Immature natural killer cell (primary cell): ENCODE measurements at regions not wholly inside any gene's neighbourhood (a gene's known extent, or its start where the extent isn't known, plus 50 kb on each side); places are given as distances from the start of the nearest gene placed in this dataset.

Experiments
- DNase-seq, 3 donors: peaks; one replicate each; pipeline ENCODE4 v3.0.0; 2022; ENCODE audit warnings: mixed read lengths in 1 of 3
- H3K27ac Mint-ChIP-seq, 6 donors: one replicate each; pipeline ENCODE4 v1.8.0; 2020; ENCODE audit warnings: mixed read lengths in 6 of 6, mild to moderate bottlenecking in 5 of 6, inconsistent platforms in 4 of 6, moderate library complexity in 3 of 6
- H3K27me3 Mint-ChIP-seq, 3 donors: one replicate each; pipeline ENCODE4 v1.8.0; 2020 to 2021; ENCODE audit warnings: low read depth in 3 of 3, mild to moderate bottlenecking in 3 of 3, mixed read lengths in 3 of 3, moderate library complexity in 3 of 3, inconsistent platforms in 1 of 3
- H3K36me3 Mint-ChIP-seq, 3 donors: one replicate each; pipeline ENCODE4 v1.8.0; 2020; ENCODE audit warnings: mixed read lengths in 3 of 3, inconsistent platforms in 2 of 3, mild to moderate bottlenecking in 2 of 3
- H3K4me1 Mint-ChIP-seq, 2 donors: one replicate each; pipeline ENCODE4 v1.8.0; 2020; ENCODE audit warnings: inconsistent platforms in 2 of 2, mild to moderate bottlenecking in 2 of 2, mixed read lengths in 2 of 2, moderate library complexity in 1 of 2
- H3K4me3 Mint-ChIP-seq, 5 donors: one replicate each; pipeline ENCODE4 v1.8.0; 2020; ENCODE audit warnings: mild to moderate bottlenecking in 5 of 5, mixed read lengths in 5 of 5, inconsistent platforms in 3 of 5, moderate library complexity in 3 of 5
- H3K9me3 Mint-ChIP-seq, 6 donors: one replicate each; pipeline ENCODE4 v1.8.0; 2020; ENCODE audit warnings: mild to moderate bottlenecking in 6 of 6, mixed read lengths in 6 of 6, inconsistent platforms in 4 of 6, moderate library complexity in 3 of 6

DNA sequence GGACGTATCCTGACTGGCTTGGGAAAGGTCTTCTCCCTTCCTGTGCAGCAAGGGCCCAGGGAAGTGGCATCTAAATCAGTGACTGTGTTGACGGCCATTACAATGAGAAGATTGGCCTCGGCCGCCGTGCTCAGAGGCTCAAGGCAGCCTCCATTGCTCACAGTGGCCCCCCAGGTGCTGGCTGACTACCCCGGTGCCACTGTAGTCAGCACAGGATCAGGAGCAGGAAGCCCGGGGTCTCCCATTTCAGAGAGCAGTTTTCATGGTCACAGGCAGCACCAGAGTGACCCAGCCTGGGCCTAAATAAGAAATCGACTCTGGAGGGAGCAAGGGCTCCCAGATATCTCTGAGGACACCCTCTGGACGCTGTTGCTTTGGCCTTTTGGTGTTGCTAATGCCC, 219.4 kb upstream of the ARL4C start:
- Mint-ChIP-seq H3K4me1 (no peaks in the 10 kb centered on the region), H3K36me3 (no peaks in the 10 kb centered on the region), H3K27ac (no peak overlapping the region), H3K27me3 (peaks cover 8 to 16% (median 10%) of the 10 kb centered on the region in 3 donors), H3K9me3 (no peaks in the 10 kb centered on the region), H3K4me3 (no peak overlapping the region)
- no peak for DNase-seq

DNA sequence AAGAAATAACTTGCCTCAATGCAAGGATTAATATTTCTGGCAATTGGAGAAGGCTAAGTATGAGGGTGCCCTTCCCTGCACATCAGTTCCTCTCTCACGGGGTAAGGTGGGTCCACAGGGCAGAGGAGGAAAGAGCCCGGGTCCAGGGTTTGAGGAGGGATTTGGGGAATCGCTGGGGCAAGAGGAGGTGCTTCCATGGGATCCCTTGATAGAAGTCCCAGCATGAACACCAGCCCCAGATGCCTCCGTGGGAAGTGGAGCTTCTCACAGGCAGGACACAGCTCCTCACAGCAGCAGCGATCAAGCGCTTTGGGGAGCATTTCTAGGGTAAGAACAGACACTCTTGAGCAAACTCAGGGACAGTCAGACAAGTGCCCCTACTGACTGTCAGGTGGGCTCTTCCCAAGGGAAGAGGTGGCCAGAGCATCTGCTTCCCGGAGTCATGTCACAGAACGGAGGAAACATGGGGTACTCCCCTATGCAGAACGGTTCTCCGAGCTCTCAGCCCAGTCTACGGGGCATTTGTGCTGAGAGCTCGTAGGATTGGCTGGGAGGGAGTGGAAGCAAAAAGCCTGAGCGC, 218.9 kb upstream of the ARL4C start:
- no peaks in the 10 kb centered on the region for H3K36me3 Mint-ChIP-seq

DNA sequence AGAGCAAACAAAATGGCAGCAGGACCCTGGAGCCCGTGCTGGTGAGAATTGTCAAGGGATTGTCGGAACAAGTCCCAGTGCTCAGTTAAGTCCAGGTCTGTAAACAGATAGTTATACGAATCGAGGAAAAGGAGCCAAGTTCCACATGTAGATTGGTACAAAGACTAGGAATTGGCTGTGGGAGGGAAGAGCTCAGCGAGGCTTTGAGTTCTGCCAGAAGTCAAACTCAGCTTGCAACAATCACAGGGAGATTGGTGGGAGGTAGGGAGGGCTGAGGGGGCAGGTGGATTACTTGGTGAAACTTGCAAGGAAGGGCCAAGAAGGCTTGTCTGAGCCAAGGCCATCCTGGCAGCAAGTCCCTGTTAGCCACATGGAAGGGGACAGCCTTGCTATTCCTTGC, 217.8 kb upstream of the ARL4C start:
- no peak for DNase-seq
- Mint-ChIP-seq H3K9me3 (no peaks in the 10 kb centered on the region), H3K36me3 (no peaks in the 10 kb centered on the region), H3K4me3 (no peak overlapping the region), H3K4me1 (no peaks in the 10 kb centered on the region), H3K27ac (no peak overlapping the region), H3K27me3 (peaks cover 8 to 23% (median 9%) of the 10 kb centered on the region in 3 donors)

More for the DNA sequence above, 218.9 kb upstream of the ARL4C start:
- H3K4me3 Mint-ChIP-seq, result no peak overlapping the region
- peaks cover 8 to 16% (median 10%) of the 10 kb centered on the region in 3 donors for H3K27me3 Mint-ChIP-seq
- DNase-seq, result no peak
- H3K9me3 Mint-ChIP-seq, result no peaks in the 10 kb centered on the region
- H3K27ac Mint-ChIP-seq, result no peak overlapping the region
- no peaks in the 10 kb centered on the region for H3K4me1 Mint-ChIP-seq

DNA sequence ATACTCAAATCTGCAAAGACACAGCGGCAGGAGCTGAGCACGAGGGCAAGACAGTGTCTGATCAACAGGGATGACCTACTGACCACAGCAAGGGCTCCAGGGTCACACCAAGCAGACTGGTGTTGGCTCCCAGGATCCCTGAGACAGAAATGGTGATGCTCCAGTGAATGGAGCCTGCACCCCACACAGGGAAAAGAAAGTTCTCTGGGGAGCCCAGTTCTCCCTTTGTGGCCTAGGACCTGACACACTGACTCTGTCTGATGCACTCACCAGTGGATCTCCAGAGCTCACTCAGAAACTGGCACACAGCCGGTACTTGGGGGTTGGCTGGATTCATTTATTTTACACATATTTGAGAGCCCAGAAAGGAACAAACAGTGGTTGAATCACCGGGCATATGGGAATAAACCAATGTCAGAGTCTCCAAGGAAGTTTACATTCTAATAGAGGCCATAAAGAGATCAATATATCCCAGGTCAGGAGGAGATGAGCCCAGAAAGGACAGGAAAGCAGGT, 215.6 kb upstream of the ARL4C start:
- H3K4me1 Mint-ChIP-seq, result no peaks in the 10 kb centered on the region
- H3K36me3 Mint-ChIP-seq, result no peaks in the 10 kb centered on the region
- no peaks in the 10 kb centered on the region for H3K9me3 Mint-ChIP-seq
- peaks cover 3 to 25% (median 8%) of the 10 kb centered on the region in 3 donors for H3K27me3 Mint-ChIP-seq
- DNase-seq, result no peak
- H3K4me3 Mint-ChIP-seq, result no peak overlapping the region
- no peak overlapping the region for H3K27ac Mint-ChIP-seq

DNA sequence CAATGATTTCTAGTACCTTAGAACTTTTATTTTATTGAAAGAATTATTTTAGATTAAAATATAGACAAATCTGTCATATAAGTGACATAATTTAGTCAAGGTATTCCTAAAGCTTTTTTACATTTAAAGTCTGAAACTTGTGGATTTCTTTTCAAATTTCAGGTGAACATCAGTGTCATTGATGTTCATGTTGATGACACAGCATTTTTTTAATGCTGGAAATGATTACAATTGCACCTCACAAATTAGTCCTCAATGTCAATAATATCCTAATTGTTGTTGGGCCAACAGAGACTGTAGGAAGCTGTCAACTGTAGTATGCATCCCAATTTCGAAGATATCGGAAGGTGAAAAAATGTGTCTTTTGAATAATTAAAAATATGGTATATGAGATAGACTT, 214.4 kb upstream of the ARL4C start:
- Mint-ChIP-seq H3K27ac (no peak overlapping the region), H3K36me3 (no peaks in the 10 kb centered on the region), H3K4me3 (no peak overlapping the region), H3K4me1 (no peaks in the 10 kb centered on the region), H3K9me3 (no peaks in the 10 kb centered on the region), H3K27me3 (peaks cover 3 to 24% (median 8%) of the 10 kb centered on the region in 3 donors)
- no peak for DNase-seq

DNA sequence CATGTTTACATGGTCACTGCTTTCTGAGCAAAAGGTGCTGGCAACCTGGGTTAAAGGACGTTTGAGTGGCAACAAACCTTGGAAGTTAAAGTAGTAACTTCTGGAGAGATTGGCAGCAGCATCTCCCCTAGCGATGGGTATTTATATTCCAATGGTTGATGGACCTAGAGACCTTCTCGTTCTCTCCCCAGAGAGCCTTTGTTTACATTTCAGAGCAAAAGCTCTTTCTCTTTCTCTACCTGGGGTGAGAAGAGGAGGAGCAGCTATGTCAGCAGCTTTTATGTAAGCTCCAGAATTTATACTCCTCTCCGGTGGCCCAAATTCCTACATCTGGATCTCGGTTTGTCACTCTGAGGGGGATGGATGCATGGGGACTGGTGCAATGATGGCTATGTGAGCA, 213.7 kb upstream of the ARL4C start:
- no peak for DNase-seq
- H3K4me3 Mint-ChIP-seq, result no peak overlapping the region
- H3K9me3 Mint-ChIP-seq, result no peaks in the 10 kb centered on the region
- H3K27me3 Mint-ChIP-seq, result peaks cover 3 to 21% (median 6%) of the 10 kb centered on the region in 3 donors
- no peaks in the 10 kb centered on the region for H3K36me3 Mint-ChIP-seq
- H3K27ac Mint-ChIP-seq, result no peak overlapping the region
- no peaks in the 10 kb centered on the region for H3K4me1 Mint-ChIP-seq

DNA sequence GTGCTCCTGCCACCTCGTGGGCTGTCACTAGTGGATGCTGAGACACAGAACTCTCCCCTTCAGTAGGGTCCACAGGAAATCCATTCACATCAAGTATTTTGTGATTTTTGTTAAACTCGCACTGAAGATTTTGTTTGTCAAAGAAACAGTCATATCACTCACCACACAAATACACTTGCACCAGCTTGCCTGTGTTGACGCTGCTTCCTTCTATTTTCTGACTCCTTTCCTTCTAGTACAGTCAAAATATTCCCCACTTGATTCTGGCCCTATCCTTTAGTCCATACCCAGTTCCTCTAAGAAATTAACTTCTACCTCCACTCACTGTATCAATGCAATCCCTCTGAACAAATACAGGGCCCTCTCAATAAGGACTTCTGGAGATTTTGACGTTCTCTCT, 213.2 kb upstream of the ARL4C start:
- H3K36me3 Mint-ChIP-seq, result no peaks in the 10 kb centered on the region
- H3K9me3 Mint-ChIP-seq, result no peaks in the 10 kb centered on the region
- no peak overlapping the region for H3K27ac Mint-ChIP-seq
- no peak for DNase-seq
- no peaks in the 10 kb centered on the region for H3K4me1 Mint-ChIP-seq
- no peak overlapping the region for H3K4me3 Mint-ChIP-seq
- peaks cover 2 to 16% (median 8%) of the 10 kb centered on the region in 3 donors for H3K27me3 Mint-ChIP-seq

DNA sequence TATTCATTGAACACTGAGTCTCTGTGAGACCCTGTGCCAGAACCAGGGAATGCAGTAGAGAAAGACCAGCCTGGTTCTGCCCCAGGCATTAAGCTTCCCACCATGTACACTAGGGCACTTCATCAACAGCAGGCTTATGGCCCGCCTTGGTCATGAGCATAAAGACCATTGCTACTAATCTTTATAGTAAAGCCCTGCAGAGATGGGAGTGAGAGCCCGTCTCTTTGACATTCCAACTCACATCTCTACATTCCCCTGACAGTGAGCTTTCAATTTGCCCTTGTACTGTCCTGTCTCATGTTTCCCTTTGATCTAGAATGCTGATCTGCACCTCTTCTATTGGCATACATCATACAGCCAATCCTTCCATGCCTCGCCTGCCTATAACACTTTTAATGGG, 211.8 kb upstream of the ARL4C start:
- Mint-ChIP-seq H3K9me3 (no peaks in the 10 kb centered on the region), H3K27ac (no peak overlapping the region), H3K4me3 (no peak overlapping the region), H3K27me3 (peaks cover 0 to 14% (median 10%) of the 10 kb centered on the region in 3 donors), H3K4me1 (no peaks in the 10 kb centered on the region), H3K36me3 (no peaks in the 10 kb centered on the region)
- no peak for DNase-seq

DNA sequence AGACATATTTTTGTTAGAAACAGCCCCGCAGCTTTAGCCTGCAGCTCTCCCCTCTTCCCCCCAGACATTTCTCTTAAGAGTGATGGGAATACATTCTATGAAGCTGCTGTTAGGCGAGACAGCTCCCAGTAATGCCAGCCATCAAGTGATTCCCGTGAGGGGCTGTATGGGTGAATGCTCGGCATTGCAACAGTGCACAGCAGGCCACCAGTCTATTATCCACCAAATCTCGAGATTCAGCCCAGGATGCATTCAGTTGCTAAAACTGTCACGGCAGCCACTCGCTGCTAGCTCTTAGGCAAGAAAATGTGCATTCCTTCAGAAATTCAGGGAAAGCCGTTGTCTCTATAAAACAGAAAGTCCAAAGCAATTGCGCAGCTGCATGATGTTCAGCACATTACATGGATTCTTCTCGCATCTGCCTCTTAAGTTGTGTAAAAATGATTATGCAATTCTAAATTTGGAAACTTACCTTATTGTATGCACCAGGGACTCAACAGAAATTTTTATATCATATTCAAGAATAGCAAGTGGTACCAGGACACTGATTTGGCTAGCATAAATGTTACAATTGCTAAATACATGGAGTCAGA, 211.3 kb upstream of the ARL4C start:
- Mint-ChIP-seq H3K27ac (no peak overlapping the region), H3K4me1 (no peaks in the 10 kb centered on the region), H3K4me3 (no peak overlapping the region), H3K27me3 (peaks cover 0 to 12% (median 10%) of the 10 kb centered on the region in 3 donors), H3K36me3 (no peaks in the 10 kb centered on the region), H3K9me3 (no peaks in the 10 kb centered on the region)
- no peak for DNase-seq

DNA sequence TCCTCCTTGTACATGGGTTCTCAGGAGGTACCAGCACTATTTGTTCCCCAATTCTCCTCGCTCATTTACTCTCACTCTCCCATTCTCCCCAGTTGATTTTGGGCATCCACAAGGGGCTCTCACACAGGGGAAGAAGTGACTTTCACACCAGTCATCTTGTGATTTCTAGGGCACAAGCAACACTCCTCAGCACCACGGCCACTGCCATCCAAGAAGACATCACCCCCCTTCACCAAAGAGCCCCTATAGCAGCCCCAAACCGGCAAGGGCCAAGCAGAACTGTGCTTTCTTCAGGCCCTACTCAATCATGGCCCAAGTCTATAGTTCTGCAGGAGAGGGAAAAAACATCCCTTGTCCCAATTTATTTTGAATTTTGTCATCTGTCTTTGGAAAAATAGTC, 209.2 kb upstream of the ARL4C start:
- Mint-ChIP-seq H3K36me3 (no peaks in the 10 kb centered on the region), H3K9me3 (no peaks in the 10 kb centered on the region), H3K27me3 (peaks cover 0 to 12% (median 10%) of the 10 kb centered on the region in 3 donors), H3K4me1 (no peaks in the 10 kb centered on the region), H3K27ac (no peak overlapping the region), H3K4me3 (no peak overlapping the region)
- DNase-seq, result no peak

DNA sequence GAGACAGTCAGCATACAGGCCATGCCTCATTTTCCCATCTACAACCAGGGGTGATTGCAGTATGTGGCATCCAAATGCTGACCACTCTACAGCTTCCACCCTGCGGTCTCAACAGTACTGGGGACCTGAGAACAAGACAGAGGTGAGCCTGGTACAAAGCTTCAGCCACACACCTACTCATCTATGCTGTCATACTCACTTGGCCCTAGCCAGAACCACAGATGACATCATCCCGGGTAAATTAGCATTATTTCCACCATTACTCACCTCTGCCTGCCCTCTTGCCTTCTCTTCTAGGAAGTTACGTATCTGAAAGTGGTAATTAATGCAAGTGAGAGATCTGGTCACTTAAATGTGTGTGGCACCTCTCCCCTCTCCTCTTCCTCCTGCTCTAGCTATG, 208.2 kb upstream of the ARL4C start:
- Mint-ChIP-seq H3K36me3 (no peaks in the 10 kb centered on the region), H3K4me3 (no peak overlapping the region), H3K27me3 (peaks cover 0 to 10% (median 8%) of the 10 kb centered on the region in 3 donors), H3K4me1 (no peaks in the 10 kb centered on the region), H3K27ac (no peak overlapping the region), H3K9me3 (no peaks in the 10 kb centered on the region)
- DNase-seq, result no peak

DNA sequence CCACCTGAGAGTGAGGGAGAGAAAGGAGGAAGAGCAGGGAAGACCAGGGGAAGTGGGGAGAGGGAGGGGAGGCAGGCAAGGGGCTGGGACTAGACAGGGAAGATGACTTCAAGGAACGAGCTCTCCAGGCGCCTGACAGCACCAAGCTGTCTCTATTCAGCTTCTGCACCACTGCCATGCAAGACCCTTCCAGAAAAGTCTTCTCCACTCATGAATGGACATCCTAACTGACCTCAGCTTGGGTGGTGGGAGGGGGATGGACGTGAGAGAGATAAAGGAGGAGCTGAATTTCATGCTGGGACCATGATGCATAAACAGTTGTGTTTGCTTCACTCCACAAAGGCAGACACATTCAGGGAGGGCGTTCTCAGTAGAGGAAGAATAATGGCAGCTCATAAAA, 206.4 kb upstream of the ARL4C start:
- no peak for DNase-seq
- H3K27me3 Mint-ChIP-seq, result peaks cover 0 to 7% (median 3%) of the 10 kb centered on the region in 3 donors
- H3K9me3 Mint-ChIP-seq, result no peaks in the 10 kb centered on the region
- H3K36me3 Mint-ChIP-seq, result no peaks in the 10 kb centered on the region
- no peak overlapping the region for H3K27ac Mint-ChIP-seq
- H3K4me3 Mint-ChIP-seq, result no peak overlapping the region
- H3K4me1 Mint-ChIP-seq, result no peaks in the 10 kb centered on the region

DNA sequence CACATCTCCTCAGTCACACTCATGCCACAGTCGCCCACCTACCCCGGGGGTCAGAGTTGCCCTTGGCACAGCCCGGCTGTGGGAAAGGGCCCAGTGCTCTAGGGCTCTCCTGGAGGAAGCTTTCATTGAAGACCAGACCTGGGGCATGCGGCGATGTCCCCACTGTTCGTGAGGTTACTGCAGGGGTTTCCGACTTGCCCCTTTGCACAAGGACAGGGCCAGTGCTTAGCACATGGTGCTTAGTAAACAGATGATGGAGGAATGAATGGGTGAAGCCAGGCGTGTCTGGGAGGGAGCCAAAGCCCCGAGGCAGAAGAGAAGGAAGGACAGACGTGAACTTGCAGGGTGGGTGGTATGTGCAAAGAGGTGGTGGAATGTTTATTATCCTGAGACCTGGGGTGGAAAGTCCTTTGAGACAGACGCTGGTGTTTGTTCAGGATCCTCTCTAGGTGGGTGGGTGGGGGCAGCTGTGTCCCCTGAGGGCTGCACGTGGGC, 205.9 kb upstream of the ARL4C start:
- peaks cover 0 to 7% (median 3%) of the 10 kb centered on the region in 3 donors for H3K27me3 Mint-ChIP-seq
- no peak overlapping the region for H3K27ac Mint-ChIP-seq
- H3K36me3 Mint-ChIP-seq, result no peaks in the 10 kb centered on the region

DNA sequence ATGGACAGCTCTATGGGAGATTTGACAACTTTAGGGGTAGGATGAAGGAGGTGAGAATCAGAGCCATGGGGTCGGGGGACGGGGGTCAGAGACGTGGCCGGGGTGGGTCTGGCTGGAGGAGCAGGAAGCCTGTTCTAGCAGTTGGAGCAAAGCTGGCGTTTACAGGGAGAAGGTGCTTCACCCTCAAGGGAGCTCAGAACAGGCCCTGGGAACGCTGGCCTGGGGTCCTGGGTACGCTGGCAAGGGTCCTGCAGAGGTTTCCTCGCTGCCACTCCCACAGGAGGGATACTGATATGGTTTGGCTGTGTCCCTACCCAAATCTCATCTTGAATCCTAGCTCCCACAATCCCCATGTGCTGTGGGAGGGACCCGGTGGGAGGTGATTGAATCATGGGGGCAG, 205.0 kb upstream of the ARL4C start:
- H3K27me3 Mint-ChIP-seq, result peaks cover 0 to 8% (median 3%) of the 10 kb centered on the region in 3 donors
- H3K27ac Mint-ChIP-seq, result no peak overlapping the region
- no peak overlapping the region for H3K4me3 Mint-ChIP-seq
- no peak for DNase-seq
- peaks cover 0 to 4% (median 1%) of the 10 kb centered on the region in 6 donors for H3K9me3 Mint-ChIP-seq
- no peaks in the 10 kb centered on the region for H3K4me1 Mint-ChIP-seq
- no peaks in the 10 kb centered on the region for H3K36me3 Mint-ChIP-seq

More for the DNA sequence above, 205.9 kb upstream of the ARL4C start:
- no peaks in the 10 kb centered on the region for H3K4me1 Mint-ChIP-seq
- no peak overlapping the region for H3K4me3 Mint-ChIP-seq
- DNase-seq, result no peak
- H3K9me3 Mint-ChIP-seq, result peaks cover 0 to 1% (median 0%) of the 10 kb centered on the region in 6 donors

DNA sequence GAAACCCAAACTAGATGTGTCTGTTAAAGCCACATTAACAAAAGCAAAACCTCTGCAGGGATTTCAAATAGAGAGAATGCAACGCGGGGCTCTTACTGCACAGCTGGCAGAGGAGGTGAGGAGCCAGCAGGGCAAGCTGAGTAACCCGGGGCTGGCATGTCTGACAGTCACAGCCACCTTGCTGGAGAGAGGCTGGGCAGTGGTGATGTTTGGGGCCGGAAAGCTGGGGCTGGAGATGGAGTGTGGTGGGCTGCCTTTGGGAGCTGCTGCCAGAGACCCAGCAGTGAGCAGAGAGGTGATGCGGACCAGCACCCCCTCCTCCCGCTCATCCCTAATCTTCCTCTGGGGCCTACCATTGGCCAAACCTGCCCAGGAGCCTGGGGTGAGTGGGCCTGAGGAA, 204.5 kb upstream of the ARL4C start:
- Mint-ChIP-seq H3K4me1 (no peaks in the 10 kb centered on the region), H3K9me3 (peaks cover 0 to 8% (median 1%) of the 10 kb centered on the region in 6 donors), H3K4me3 (no peak overlapping the region), H3K27me3 (peaks cover 0 to 8% (median 3%) of the 10 kb centered on the region in 3 donors), H3K36me3 (no peaks in the 10 kb centered on the region), H3K27ac (no peak overlapping the region)
- DNase-seq, result no peak
